Stomach (tissue), 4 donors: ENCODE measurements at regions not wholly inside any gene's neighbourhood (a gene's known extent, or its start where the extent isn't known, plus 50 kb on each side); places are given as distances from the start of the nearest gene placed in this dataset.

Experiments
- EP300 ChIP-seq: sonication (generic); formaldehyde crosslinking; IDR thresholded peaks from one replicate; pipeline ENCODE4 v1.6.1; 2017; ENCODE audit warnings: antibody characterized with exemption
- POLR2A ChIP-seq, 4 donors: fragments of 450-650 bp; IDR thresholded peaks; one replicate each; pipeline ENCODE4 v1.6.1; 2016; ENCODE audit warnings: antibody characterized with exemption in 4 of 4, control low read depth in 2 of 4, mild to moderate bottlenecking in 1 of 4, moderate library complexity in 1 of 4
- POLR2AphosphoS5 ChIP-seq, 3 donors: sonication (generic); formaldehyde crosslinking; IDR thresholded peaks; one replicate each; pipeline ENCODE4 v1.6.1; 2016; ENCODE audit warnings: antibody characterized with exemption in 3 of 3
- TF ChIP-seq, protein P1 (sequence below), 7 experiments: fragments of 450-650 bp in 4 of 7; fragments of 200-600 bp in 3 of 7; sonication (generic) in 3 of 7; IDR thresholded peaks; one replicate each; pipeline ENCODE4 v1.5.1; 2016 to 2019; ENCODE audit warnings: antibody characterized with exemption in 7 of 7, control low read depth in 2 of 7, mild to moderate bottlenecking in 1 of 7

DNA sequence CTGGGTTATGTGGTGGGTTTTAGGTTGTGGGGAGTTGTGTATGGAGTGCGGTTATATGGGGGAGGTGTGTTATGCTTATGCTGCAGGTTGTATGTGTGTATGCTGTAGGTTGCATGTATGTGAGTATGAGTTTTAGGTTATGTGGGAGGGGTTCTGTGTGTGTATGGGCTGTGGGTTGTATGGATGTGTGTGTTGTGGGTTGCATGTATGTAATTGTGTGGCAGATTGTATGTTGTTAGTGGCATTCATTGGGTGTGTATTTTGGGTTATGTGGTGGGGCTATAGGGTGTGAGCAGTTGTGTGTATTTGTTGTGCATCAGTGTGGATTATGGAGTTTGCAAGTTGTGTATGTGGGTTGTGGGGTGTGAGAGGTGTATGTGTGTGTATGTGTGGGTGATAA is 277.4 kb downstream of the NPIPA8 start:
- TF ChIP-seq, protein P1, sequence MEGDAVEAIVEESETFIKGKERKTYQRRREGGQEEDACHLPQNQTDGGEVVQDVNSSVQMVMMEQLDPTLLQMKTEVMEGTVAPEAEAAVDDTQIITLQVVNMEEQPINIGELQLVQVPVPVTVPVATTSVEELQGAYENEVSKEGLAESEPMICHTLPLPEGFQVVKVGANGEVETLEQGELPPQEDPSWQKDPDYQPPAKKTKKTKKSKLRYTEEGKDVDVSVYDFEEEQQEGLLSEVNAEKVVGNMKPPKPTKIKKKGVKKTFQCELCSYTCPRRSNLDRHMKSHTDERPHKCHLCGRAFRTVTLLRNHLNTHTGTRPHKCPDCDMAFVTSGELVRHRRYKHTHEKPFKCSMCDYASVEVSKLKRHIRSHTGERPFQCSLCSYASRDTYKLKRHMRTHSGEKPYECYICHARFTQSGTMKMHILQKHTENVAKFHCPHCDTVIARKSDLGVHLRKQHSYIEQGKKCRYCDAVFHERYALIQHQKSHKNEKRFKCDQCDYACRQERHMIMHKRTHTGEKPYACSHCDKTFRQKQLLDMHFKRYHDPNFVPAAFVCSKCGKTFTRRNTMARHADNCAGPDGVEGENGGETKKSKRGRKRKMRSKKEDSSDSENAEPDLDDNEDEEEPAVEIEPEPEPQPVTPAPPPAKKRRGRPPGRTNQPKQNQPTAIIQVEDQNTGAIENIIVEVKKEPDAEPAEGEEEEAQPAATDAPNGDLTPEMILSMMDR (IDR thresholded peaks at IDR 0.05) = no peak
- TF ChIP-seq EP300 = no peak
- TF ChIP-seq POLR2AphosphoS5 (IDR thresholded peaks at IDR 0.05) = no peak
- no peak for TF ChIP-seq POLR2A (IDR thresholded peaks at IDR 0.05)
